HG03025 (cell line): ENCODE measurements at regions not wholly inside any gene's neighbourhood (a gene's known extent, or its start where the extent isn't known, plus 50 kb on each side); places are given as distances from the start of the nearest gene placed in this dataset.

Experiments
- ATAC-seq: cut with Tn5 transposase; IDR thresholded peaks from one replicate; pipeline ENCODE4 v1.9.1; 2021; ENCODE audit warnings: mild to moderate bottlenecking, moderate library complexity; ENCODE audit not compliant: unreplicated experiment, low FRiP score

DNA sequence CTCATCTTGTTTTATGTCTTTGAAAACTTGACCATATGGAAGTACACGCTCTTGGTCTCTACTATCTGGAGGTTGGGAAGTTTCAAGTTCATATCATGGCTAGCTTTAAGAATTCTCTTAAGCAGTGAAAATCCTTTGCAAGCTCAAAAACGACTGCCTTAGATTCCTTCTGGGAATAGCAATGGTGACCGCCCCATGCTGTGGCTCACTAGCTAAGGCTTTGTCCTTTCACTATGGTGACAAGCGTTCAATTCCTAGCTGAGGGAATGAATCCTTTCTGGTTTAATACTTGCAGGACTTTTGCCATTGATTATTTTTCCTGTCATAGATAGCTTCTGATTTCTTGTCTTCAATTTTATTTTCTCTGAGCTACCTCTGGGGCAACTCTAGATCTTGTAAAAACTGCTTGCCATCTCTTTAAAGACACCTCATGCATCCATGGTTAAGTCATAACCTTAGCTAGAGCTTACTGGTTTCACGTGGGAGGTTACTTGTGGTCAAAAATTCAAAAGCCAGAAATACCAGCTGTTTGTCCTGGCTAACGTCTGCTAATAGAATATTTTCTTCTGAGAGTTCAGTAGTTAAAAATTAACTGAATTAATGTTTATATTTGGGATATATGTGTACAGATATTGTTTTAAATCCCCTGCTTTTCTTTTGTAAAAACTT lies 673.4 kb upstream of the CBLB start:
- ATAC-seq: peak; percentile 51

DNA sequence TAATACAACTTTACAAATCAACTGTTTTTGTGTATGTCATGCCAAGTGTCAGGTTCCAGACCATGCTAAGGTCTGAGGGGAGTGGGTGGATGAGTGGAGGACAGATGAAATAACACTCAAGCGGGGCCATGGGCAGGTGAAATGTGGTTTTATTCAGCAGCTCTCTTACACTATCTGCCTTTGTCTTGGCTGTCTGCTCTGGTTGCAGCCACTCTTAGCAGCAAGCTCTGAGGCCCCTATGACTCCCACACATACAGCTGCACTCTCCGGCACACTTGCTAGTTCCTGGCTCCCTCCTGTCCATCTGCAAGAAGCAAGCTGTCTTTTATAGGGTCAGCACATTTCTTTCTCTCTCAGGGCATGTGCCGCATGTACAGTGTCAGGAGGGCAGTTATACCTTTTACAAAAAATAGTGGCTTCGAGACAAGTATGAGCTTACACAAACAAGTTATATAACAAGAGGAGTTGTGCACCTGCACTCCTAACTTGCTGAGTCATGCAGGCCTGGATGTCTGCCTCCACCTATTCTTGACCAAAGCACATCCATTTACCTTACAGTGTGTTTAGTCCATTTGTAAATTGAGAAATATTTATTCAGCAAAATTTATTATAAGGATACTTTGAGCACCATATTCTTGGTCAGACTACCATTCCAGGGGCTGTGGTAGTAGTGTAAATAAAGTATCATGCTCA lies 683.7 kb upstream of the CBLB start:
- no peak for ATAC-seq

DNA sequence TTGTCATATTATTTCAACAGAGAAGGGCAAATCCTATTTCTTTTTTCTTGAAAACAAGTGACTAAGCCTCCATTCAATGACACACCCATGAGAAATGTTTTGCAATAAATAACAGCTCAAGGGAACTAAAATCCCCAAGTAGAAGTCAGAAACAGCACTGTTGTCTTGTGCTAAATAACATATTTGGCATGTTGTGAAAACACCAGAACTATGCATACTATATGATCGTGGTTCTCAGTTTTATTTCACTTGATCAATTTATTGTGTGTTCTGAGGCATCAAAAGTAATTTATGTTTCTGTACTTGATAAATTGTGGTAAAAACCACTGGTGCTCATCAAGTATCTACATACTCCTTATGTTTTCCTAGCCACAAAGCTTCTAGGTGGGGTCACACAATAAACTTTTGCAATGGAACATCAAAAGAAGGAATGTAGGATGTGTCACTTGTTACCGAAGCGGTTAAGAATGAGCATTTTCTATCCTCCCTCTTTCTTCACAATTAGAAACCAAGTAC lies 691.7 kb upstream of the CBLB start:
- no peak for ATAC-seq

DNA sequence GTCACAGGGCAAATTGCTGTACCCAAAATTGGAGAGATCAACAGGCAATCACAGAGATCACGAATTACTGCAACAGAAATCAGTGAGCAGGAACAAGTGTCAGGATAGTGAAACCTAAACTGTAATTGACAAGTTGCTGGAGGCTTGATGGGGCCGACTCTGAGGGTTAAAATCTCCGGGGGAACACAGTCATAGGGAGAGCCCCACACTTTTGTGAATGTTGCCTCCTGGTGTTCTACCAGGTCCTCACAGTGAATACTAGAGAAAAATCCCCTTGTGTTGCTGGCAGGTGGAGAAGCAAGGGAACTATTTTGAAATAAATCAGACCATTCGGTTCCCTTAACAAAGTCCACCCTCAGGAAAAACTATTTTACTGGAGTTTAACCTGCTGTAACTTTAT lies 697.5 kb upstream of the CBLB start:
- ATAC-seq: no peak

DNA sequence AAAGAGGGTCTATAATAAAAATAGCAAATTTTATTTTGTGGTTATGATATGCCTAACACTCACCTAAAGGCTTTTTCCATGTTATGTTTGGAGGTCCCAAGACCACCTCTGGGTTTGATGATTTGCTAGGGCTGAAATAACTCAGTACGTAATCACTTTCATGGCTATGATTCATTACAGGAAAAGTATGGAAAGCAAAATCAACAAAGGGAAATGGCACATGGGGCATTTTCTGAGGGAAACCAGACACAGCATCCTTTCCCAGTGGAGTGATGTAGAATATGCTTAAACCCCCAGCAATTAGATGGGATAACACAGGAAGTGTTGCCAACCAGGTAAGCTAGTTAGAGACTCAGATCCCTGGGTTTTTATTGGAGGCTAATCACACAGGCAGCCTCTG lies 701.6 kb upstream of the CBLB start:
- no peak for ATAC-seq

DNA sequence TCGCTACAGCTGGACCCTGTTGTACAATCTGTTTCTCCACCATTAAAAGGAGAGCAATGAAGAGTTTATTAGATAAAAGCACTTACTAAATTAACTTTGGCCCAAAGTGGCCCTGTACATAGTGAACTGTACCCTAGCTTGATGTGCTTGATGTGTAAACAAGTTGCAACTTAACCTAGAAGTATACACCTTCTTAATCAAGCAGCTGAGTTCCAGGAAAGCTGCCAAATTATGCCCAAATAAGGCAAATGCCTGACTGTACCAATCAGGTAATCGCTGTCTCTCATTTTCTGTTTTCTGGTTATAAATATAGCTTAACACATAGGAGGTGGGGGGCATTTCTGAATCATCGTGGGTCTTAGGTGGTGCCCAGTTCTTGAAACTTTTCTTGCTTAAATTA lies 704.8 kb upstream of the CBLB start:
- ATAC-seq: no peak

DNA sequence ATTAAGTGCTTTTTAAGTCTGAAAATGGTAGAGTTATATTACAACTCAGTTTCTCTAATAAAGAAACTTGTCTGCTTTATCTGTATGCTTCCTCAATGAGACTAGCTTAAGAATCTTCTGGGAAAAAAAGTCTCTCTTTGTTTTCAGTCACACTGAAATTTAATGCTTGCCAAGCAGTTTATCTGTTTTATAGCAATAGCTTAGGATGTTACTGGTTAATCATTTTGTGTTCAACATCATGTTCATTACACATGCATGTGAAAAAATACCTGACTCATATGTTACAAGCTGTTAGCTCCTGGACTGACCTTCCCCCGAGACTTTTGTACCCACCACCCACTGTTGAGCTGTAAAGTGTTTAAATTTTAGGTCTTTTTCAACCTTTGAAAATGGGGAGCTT lies 706.2 kb upstream of the CBLB start:
- ATAC-seq: no peak

DNA sequence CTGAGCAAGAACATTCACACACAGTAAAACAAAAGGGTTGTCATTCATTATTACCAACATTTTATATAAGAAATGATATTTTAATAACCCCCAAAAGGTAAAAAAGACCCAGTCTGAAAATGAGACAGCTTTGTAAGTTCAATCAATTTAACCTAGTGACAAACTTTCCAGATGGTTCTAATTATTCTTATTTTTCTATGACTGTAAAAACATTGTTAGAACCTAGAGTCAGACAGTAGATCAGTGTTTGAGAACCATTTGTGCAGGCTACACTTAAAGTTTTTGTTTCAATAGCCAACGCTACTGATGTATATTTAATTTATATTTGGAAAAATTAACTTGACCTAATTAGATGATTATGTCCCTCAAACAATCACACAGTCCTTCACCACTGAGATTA lies 708.4 kb upstream of the CBLB start:
- no peak for ATAC-seq

DNA sequence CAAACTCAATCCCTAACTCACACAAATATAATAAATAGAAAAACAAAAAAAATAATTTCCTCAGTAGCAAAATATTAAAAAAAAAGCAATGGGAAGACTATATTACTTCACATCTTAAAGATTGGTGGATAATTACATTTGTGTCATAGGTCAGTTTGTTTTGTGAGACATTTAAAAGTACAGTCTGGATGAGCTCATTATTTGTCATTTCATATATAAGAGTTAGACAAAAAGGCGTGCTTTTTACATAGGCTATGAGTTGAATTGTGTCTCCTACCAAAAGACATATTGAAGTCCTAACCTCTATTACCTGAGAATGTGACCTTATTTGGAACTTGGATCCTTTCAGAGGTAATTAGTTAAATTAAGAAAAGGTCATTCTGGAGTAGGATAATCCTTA lies 710.1 kb upstream of the CBLB start:
- no peak for ATAC-seq

DNA sequence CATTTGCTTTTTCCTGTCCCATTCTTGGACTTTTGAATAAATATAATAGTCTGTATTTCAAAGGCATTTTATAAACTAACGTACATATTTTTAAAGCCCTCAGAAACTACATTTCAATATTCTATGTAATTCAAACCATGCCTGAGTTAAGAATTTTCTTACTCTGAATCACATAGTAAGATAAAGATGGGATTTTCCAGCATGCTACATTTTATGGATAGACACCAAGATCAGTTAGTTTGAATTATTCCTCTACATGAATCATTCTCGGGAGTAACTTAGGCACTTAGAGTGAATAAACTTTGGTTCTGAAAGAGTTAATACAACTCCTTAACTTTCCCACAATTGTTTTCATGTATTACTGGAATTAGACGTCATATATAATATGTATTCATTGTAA lies 713.3 kb upstream of the CBLB start:
- no peak for ATAC-seq

DNA sequence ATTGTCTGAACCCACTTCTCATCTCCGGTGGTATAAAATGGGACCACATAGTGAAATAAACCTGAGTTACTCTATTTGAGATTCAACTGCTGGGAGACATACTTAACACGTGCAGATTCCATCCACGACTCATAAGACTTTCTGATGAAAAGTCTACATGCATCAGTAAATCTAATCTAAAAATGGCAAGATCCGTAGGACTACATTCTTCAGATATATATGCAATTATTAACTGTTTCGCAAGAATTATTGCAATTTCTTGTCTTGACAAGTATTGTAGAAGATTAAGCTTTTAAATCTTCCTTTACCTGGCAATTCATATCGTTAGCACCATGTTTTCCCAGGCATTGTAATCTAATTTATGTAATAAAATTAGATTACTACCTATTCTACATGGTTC lies 718.7 kb upstream of the CBLB start:
- ATAC-seq: no peak

DNA sequence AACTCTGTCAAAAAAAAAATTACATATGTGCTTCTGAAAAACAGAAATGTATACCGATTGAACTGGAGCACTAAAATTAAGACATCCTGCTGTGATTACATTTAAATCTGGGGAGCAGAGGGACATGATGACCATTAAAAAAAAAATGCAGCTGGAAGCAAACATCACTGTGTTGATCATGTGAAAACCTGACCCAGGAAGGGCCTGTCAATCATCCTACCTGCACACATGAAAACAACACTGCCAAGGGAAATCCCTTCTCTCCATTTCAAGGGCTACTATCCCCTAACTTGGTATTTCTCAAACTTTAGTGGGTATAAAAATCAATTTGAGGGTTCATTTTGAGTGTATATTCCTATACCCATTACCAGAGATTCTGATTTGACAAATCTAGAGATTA lies 719.9 kb upstream of the CBLB start:
- ATAC-seq: no peak

DNA sequence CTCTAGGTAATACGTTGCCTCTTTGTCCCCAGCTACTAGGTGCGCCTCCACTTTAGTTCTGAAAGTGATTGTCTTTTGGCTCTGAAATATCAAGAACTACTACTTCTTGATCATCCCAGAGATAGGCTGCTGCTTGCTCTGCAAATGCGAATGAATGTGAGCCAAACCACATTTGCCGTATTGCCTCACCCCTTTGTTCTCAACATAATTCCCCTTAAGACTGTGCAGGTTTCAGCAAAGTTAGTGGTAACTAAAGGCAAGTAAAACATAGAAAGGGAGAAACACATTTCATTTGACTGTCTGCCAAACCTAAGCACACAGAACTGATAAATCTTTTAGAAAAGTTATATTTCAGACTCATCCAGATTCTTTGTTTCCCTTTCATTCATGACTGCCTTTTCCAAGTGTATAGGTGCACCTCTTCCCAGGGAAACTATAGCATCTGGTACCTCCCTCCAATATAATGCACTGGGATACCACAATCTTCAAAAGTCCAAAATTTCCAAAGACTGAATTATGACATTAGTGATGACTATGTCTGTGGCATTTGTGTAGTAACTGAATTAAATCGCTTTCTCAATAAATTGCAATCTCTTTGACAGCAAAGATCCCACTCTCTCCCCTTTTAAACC lies 720.6 kb upstream of the CBLB start:
- no peak for ATAC-seq

DNA sequence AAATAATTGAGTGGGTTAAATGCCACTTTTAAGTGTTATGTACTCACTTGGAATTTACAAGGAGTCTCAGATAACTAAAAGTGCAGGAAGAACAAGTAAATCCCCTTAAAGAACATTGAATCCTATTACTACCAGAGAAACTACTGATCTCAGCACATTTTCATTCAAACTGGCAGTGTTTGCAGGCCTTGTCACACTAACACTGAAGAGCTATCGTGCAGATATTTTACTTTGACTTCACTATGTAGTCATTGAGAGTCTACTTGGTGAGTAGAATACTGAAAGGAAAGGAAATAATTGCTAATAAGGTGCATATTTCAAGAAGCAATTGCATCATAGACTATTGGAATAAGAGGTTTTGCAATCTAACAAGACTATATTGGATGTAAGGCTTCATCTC lies 721.4 kb upstream of the CBLB start:
- ATAC-seq: no peak

DNA sequence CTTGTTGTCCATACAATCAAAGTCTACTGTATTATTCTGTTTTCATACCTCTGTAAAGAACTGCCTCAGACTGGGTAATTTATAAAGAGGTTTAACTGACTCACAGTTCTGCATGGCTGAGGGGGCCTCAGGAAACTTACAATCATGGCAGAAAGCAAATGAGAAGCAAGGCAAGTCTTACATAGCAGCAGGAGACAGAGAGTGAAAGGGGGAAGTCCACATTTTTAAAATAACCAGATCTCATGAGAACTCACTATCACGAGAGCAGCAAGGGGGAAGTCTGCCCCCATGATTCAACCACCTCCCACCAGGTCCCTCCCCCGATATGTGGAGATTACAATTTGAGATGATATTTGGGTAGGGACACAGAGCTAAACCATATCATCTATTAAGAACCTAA lies 724.6 kb upstream of the CBLB start:
- no peak for ATAC-seq

DNA sequence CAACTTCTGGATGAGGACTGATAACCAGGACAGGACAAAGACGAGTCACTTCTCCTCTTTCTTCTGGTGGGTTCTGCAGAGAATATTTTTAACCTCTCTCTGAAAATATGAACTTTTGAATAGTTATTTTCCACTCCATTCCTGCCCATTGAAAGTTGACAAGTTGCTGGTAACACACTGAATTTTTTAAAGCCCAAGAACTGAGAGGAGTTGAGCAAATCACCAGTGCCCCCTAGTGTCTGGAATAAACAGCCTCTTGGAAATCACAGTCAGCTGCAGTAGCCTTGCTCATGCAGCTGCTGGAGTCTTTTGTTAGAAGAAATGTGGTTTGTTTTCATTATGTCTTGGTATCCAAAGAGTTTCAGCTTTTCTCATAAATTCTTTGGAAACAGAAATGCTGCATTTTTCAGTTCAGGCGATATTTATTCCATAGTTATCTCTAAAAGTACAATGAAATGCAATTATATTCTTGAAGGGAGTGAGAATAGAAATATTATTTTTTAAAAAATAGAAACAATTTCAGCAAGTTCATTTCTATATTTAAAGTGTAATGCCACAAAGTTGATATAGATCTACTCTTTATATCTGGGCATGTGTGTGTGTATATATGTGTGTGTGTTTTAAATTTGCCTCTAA lies 741.0 kb upstream of the CBLB start:
- peak; percentile 66 for ATAC-seq

DNA sequence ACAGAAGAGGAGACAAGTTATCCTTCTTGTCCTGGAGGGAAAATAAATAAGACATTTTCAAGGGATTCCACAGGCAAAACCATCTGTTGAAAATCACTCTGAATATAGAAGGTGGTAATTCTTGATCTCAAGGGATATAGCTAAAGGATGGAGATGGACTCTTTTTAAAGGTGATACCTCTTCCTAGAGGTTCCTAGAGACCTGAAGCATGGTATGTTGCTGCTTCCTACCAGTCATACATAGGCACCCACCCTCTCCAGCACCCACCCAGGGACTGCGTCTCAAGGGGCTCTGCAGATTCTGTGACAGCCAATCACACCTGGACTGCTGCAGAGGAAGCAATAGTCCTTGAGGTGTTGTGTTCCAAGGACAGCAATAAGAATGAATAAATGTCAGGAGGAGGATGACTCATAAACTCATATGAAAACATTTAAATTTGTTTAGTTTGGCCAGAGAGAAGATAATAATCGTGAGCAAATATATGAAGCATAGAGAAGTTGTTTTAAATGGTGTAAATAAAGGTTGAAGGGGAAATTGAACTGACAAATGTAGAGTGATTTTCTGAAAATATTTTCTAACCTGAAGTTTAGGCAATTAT lies 741.6 kb upstream of the CBLB start:
- ATAC-seq: no peak

DNA sequence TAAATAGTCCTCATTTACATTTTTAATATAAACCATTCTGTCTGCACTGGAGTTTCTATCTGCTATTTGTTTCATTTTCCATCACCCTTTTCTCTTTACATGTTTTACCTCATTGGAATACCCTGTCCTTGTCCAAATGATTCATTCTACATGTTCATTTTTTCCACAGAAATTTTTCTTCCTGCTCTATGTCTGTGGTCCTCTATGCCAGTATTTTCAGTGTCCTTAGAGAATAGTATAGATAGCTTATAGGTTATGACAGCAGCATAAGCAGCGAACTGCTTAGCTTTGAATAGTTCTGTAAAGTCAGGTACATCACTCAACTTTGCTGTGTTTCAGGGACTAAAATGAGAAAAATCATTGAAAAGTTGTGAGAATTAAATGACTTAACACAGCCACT lies 742.3 kb upstream of the CBLB start:
- no peak for ATAC-seq

DNA sequence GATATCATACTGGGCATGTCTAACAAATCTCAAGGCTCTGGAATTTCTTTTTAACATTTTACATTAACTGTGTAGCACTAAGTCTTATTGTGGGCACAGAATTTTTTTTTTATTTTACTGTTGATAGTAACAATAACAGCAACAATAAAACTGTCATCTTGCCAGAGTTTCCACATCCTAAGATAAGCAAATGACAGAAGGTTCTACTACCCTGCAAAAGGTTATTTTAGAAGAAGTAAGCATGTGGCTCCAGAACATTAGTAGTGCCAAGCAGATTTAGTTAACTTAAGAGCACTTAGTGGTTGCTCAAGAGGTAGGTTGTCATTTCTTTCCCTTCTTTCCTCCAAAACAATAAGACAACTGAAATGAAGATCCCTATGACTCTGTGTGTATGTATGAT lies 743.0 kb upstream of the CBLB start:
- ATAC-seq: no peak

DNA sequence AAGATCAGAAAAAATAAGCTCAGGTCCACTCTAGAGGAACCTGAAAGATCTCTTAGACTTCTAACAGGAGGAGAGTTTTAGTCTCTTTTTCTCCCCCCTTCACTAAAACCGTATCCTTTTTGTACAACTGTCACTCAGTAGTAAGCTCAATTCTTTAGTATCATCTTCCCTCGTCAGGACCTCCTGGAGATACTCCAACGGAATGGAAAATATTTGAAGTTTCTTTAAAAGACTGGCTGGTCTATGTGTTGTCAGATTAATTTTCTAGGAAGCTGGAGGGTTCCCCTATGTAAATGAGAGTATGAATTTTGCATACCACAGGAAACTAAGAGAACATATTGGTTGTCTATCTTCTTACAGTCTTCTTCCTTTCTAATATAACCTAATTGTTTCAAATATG lies 747.7 kb upstream of the CBLB start:
- ATAC-seq: no peak

DNA sequence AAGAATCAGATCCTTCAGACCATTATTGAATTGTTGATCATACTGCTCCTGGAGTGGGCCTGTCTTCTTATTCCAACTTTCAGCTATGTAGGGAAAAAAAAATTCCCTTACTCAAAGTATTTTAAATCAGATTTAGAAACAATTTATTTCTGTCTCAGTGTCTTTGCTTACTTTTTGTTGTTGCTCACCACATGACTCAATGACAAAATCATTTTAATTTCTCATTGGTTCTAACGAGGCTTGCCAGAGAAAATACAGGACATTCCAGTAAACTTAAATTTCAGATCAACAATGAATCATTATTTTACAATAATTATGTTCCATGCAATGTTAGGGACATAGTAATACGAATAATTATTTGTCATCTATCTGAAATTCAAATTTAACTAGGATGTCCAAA lies 748.5 kb upstream of the CBLB start:
- no peak for ATAC-seq
